OCI-M2 (cell line): ENCODE measurements at regions not wholly inside any gene's neighbourhood (a gene's known extent, or its start where the extent isn't known, plus 50 kb on each side); places are given as distances from the start of the nearest gene placed in this dataset.

ENCODE experiments used
- DNase-seq: peaks from one replicate; lab custom pipeline; 2025; ENCODE audit not compliant: unreplicated experiment; lab: John Stamatoyannopoulos, UW

GRCh38 chr12:98123021-98123461 lies 392.3 kb upstream of the TMPO start:
- DNase-seq: no peak

DNA sequence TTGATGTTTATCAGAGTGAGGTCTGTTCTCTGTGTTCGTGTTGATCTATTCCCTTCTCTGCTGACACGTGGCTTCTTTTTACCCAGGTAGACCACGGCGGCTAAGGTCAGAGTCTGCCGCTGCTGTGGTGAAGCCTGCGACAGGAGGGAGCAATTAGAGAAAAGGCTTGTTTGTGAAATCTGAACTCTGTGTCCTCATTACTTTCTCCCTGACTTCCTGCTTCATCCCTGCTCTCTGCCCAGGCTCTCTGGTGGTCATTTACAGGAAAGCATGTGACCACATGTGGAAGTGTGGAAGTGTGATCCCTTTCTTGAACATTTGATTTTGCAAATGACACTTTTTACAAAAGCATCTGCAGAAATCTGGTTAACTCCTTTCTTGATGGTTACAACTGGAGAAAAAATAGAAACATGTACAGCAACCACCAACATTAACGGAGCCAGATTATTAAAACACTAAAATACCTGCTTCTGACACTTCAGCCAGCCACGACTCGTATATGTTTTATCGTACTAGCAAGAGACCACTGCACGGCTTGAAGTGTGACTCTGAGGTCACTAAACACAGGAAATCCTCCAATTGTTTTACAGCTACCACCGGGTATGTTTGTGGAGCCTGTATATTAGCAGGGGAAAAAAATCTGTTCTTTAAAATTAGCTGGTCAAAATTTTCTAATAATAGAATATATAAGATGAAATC lies 388.6 kb upstream of the TMPO start:
- DNase-seq: no peak

DNA sequence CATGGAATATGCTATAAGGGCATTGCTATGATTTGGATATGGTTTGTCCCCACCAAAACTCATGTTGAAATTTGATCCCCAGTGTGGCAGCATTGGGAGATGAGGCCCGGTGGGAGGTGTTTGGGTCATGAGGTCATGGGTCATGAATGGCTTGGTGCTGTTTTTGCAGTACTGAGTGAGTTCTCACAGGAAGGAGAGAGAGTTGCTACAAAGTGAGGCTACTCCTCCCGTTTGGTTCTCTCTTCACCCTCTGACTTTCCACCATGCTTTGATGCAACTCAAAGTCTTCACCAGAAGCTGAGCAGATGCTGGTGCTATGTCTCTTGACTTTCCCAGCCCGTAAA lies 388.1 kb upstream of the TMPO start:
- DNase-seq: no peak

DNA sequence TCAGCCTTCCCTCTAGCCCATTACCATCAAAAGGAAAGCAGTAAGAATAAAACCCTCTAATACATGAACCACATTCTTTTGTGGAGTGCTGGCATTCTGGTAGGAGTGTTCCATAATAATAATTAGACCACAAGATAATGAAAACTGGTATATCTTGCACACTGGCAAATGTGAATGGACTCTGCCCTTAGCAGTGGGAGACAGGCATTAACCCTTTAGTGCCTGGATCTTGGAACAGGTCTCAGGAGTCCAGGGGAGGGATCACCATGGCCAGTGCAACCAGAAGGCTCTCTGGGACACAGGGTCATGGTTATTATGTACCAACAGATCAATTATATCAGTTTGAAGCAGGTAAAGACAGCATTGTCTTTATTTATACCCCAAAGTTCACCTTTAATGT lies 387.5 kb upstream of the TMPO start:
- DNase-seq: no peak

DNA sequence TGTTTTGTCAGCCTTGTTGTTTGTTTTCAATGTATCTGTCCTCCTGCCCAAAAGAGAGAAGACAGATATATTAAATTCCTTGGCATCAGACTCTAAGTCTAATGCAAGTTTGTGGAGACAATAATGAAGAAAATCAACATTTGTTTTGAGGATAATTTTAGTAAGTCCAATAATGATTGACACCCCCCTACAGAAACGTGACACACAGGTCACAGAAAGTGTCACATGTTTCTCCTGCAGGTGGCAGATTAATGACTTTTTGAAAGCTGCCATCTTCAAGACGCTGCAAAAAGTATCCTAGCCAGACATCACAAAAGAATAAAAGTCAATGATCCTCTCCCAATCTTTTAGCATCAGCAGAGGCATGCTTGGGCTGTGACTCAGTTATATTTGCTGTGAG lies 378.8 kb upstream of the TMPO start:
- DNase-seq: no peak

DNA sequence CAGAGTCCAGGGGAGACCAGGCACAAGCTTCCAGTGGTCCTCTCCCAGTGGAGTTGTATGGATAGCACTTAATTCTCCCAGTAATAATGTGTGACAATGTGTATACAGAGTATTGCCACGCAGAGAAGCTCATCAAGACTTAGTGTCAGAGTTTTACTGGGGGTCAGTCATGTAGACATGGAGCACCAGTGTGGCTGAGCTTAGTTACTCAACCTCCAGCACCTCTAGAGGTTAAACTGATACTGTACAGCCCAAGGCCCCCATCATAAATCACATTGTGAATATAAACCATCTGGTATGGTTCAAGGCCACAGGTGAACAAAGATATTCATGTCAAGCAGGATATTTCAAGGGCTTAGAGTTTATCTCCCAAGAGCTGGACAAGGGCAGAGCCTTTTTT lies 378.1 kb upstream of the TMPO start:
- no peak for DNase-seq

DNA sequence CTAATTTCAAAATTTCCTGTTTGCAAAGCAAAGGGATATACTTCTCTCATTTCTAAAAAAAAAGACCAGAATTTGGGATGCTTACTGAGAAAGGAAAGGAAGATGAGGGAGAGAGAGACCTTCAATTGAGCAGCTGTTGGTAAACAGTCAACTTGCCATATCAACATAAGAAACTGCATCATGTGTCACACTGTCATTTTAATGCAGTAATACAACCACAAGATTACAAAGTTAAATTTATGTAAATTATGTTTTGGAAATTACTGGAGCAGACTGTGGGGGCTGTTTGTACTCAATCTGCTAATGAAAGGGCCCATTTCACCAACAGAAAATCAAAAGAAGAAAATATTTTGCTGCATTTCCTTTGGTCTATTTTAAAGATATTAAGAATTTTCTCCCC lies 370.4 kb upstream of the TMPO start:
- DNase-seq: no peak

DNA sequence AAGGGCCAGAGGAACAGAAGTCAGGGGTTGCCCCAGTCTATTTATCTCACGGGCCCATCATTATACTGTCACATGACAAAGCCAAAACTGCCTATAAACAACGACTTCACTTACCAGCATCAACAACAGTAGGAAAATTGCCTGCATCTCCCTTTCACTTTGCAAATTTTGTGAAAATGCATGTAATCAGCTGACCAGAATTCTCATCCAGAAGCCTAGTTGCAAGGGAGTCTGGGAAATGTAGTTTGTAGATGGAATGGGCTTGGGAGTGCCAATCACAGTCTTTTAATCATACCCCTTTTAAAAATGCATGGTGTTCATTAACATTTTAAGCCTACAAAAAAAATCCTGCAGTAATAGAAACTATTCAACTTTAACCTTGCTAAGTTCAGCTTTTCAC lies 369.3 kb upstream of the TMPO start:
- DNase-seq: no peak

- DNase-seq: no peak
Measured at GRCh38 chr12:98146487-98146886, 368.9 kb upstream of the TMPO start.

DNA sequence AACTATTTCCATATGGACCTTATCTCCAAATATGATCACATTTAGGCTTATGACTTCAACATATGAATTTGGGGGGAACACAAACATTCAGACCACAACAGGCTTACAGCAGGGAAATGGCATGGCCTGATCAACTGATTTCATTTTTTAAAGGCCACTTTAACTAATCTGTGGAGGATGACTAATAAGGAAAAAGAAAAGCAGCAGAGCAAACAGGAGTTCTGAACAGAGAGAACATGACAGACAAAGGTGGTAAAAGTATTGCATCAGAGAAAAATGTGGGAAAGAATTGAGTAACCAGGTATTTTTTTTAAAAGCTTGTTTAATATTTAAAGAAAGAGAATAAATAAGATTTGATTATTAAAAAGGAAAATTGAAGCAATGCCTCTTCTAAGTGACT lies 366.1 kb upstream of the TMPO start:
- DNase-seq: no peak

DNA sequence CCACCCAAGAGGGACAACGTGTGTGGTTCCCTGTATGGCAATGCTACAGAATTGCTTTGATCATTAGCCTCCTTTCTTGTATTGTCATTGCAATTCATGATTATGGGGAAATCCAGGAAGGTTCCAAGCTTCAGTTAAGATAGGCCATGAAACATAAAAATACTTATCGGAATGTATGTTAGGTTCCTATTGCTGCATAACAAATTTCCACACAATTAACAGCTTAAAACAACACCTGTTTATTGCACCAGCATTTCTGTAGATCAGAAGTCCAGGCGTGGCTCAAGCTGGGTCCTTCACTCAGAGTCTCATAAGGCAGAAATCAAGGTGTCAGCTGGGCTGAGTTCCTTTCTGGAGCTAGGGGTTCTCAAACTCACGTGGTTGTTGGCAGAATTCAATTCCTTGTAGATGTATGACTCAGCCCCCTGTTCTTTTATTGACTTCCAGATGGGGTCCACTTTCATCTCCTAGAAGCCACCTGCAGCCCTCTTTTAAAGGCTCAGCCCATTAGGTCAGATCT lies 365.6 kb upstream of the TMPO start:
- no peak for DNase-seq

GRCh38 chr12:98151105-98151590 lies 364.2 kb upstream of the TMPO start:
- no peak for DNase-seq

DNA sequence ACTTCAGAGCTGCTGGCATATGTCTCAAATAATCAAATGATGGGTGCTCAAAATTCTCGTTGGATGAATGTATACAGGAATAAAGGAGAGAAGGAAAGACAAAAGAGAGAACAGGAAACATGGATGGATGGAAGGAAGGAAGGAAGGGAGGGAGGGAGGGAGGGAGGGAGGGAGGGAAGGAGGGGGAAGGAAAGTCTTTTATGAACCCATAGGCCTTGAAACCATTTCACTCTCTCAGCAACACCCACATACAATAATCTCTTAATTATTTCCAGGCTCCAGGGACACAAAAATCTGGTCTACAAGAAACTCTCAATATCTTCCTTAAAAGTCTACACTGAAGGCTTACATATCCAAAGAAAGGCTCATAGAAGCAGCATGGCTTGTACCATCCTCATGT lies 363.4 kb upstream of the TMPO start:
- DNase-seq: no peak

- DNase-seq: no peak
Measured at GRCh38 chr12:98154850-98155249, 360.5 kb upstream of the TMPO start.

- no peak for DNase-seq
Measured at GRCh38 chr12:98156697-98157096, 358.7 kb upstream of the TMPO start.

DNA sequence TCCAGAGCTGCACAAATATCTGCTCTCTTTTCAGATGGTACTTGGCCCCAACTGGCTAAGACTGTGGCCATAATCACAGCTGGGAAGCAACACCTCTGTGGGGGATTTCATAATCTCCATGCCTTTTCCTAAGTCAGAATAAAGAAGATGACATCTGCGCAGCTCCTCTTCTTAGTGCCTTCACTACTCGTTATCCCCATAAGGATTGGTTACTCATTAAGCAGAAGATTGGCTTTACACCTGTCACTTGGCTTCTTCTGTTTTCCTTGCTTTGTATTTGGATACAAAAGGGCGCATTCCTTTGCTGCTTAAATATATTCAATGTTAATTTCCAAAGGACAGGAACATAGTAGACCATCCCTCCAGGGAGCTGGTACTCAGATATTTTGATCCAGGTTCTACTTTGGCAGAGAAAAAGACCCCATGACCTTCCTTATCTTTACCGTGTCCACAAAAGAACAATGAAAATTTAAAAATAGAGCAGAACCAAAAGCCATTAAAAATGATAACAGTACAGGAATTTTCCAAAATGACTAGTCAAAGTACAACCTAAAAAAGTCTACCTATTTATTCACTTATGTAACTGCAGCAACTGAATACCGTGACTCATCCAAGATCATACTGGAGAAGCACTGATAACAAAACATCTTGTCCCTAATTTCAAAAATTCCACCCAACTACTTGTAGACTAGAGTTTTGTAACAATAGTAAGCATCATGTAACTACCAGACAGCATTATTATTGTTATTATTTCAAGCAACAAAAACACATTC lies 352.3 kb upstream of the TMPO start:
- no peak for DNase-seq

GRCh38 chr12:98172304-98172703 lies 343.1 kb upstream of the TMPO start:
- DNase-seq: no peak

GRCh38 chr12:98172801-98173200 lies 342.6 kb upstream of the TMPO start:
- DNase-seq: no peak

- DNase-seq: no peak
Measured at GRCh38 chr12:98173773-98174427, 341.5 kb upstream of the TMPO start.

DNA sequence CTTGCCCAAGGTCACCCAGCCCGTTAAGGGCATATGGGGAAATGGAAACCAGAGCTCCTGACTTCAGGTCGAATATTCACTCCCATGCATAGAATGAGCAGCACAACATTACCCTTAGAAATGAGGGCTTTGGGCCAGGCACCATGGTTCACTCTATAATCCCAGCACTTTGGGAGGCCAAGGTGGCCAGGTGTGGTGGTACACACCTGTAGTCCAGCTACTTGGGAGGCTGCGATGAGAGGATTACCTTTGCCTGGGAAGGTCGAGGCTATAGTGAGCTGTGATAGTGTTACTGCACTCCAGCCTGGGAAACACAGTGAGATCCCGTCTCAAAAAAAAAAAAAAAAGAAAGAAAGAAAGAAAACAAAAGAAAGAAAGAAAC lies 341.0 kb upstream of the TMPO start:
- no peak for DNase-seq

GRCh38 chr12:98178126-98178525 lies 337.3 kb upstream of the TMPO start:
- no peak for DNase-seq

- DNase-seq: no peak
Measured at GRCh38 chr12:98179151-98179550, 336.2 kb upstream of the TMPO start.
